T-helper 1 cell treated with Interleukin-12 subunit alpha and Interleukin-12 subunit beta and Interleukin-4 antibody, amounts not matched to agents 30 μg/mL and 1 μg/mL, for 36 hours (primary cell): ENCODE measurements at regions not wholly inside any gene's neighbourhood (a gene's known extent, or its start where the extent isn't known, plus 50 kb on each side); places are given as distances from the start of the nearest gene placed in this dataset.
"Not testable (repeated sequence)": the region's sequence is repeated elsewhere in the genome, so short reads cannot be mapped to it uniquely, and the experiment has no call there.

Source experiments
- H3K27ac Mint-ChIP-seq: one replicate; pipeline ENCODE4 v1.8.0; 2021; ENCODE audit warnings: mild to moderate bottlenecking, mixed read lengths
- H3K27me3 Mint-ChIP-seq: one replicate; pipeline ENCODE4 v1.8.0; 2021; ENCODE audit warnings: low read depth, mixed read lengths
- H3K36me3 Mint-ChIP-seq: one replicate; pipeline ENCODE4 v1.8.0; 2021; ENCODE audit warnings: low read depth, mixed read lengths
- H3K4me1 Mint-ChIP-seq: one replicate; pipeline ENCODE4 v1.8.0; 2021; ENCODE audit warnings: low read depth, mixed read lengths
- H3K4me3 Mint-ChIP-seq: one replicate; pipeline ENCODE4 v1.8.0; 2021; ENCODE audit warnings: mild to moderate bottlenecking, moderate library complexity, mixed read lengths
- H3K9me3 Mint-ChIP-seq: one replicate; pipeline ENCODE4 v1.8.0; 2021; ENCODE audit warnings: mixed read lengths

GRCh38 chr1:4122513-4123160, 222.6 kb upstream of the C1orf174 start:
- Mint-ChIP-seq H3K9me3 (no peaks in the 10 kb centered on the region), H3K4me1 (no peaks in the 10 kb centered on the region), H3K4me3 (no peak overlapping the region), H3K27ac (no peak overlapping the region), H3K27me3 (no peaks in the 10 kb centered on the region), H3K36me3 (no peaks in the 10 kb centered on the region)

GRCh38 chr1:4124631-4125145, 224.6 kb upstream of the C1orf174 start:
- H3K27me3 Mint-ChIP-seq = no peaks in the 10 kb centered on the region
- no peaks in the 10 kb centered on the region for H3K4me1 Mint-ChIP-seq
- H3K9me3 Mint-ChIP-seq = no peaks in the 10 kb centered on the region
- H3K27ac Mint-ChIP-seq = no peak overlapping the region
- no peak overlapping the region for H3K4me3 Mint-ChIP-seq
- no peaks in the 10 kb centered on the region for H3K36me3 Mint-ChIP-seq

- Mint-ChIP-seq H3K27ac (no peak overlapping the region), H3K9me3 (no peaks in the 10 kb centered on the region), H3K36me3 (no peaks in the 10 kb centered on the region), H3K4me3 (no peak overlapping the region), H3K4me1 (no peaks in the 10 kb centered on the region), H3K27me3 (no peaks in the 10 kb centered on the region)
These were observed 226.2 kb upstream of the C1orf174 start for GRCh38 chr1:4126251-4126650.

GRCh38 chr1:4126731-4127591, 226.9 kb upstream of the C1orf174 start:
- Mint-ChIP-seq H3K36me3 (no peaks in the 10 kb centered on the region), H3K27ac (no peak overlapping the region), H3K9me3 (no peaks in the 10 kb centered on the region), H3K4me1 (no peaks in the 10 kb centered on the region), H3K27me3 (no peaks in the 10 kb centered on the region), H3K4me3 (no peak overlapping the region)

- no peaks in the 10 kb centered on the region for H3K4me1 Mint-ChIP-seq
- no peaks in the 10 kb centered on the region for H3K9me3 Mint-ChIP-seq
- H3K27me3 Mint-ChIP-seq = no peaks in the 10 kb centered on the region
- no peak overlapping the region for H3K27ac Mint-ChIP-seq
- no peak overlapping the region for H3K4me3 Mint-ChIP-seq
- no peaks in the 10 kb centered on the region for H3K36me3 Mint-ChIP-seq
These were observed 227.6 kb upstream of the C1orf174 start for GRCh38 chr1:4127592-4128140.

GRCh38 chr1:4128616-4129015, 228.5 kb upstream of the C1orf174 start:
- Mint-ChIP-seq H3K36me3 (no peaks in the 10 kb centered on the region), H3K9me3 (no peaks in the 10 kb centered on the region), H3K27ac (no peak overlapping the region), H3K27me3 (no peaks in the 10 kb centered on the region), H3K4me1 (no peaks in the 10 kb centered on the region), H3K4me3 (no peak overlapping the region)

- Mint-ChIP-seq H3K36me3 (no peaks in the 10 kb centered on the region), H3K4me1 (no peaks in the 10 kb centered on the region), H3K27me3 (no peaks in the 10 kb centered on the region), H3K4me3 (no peak overlapping the region), H3K27ac (no peak overlapping the region), H3K9me3 (no peaks in the 10 kb centered on the region)
These were observed 229.6 kb upstream of the C1orf174 start for GRCh38 chr1:4129693-4130092.

GRCh38 chr1:4130096-4130495, 230.0 kb upstream of the C1orf174 start:
- no peaks in the 10 kb centered on the region for H3K4me1 Mint-ChIP-seq
- no peak overlapping the region for H3K4me3 Mint-ChIP-seq
- no peaks in the 10 kb centered on the region for H3K36me3 Mint-ChIP-seq
- H3K27me3 Mint-ChIP-seq = no peaks in the 10 kb centered on the region
- H3K27ac Mint-ChIP-seq = no peak overlapping the region
- no peaks in the 10 kb centered on the region for H3K9me3 Mint-ChIP-seq

GRCh38 chr1:4131734-4132133, 231.7 kb upstream of the C1orf174 start:
- Mint-ChIP-seq H3K4me1 (no peaks in the 10 kb centered on the region), H3K9me3 (peaks cover 14% of the 10 kb centered on the region)

GRCh38 chr1:4132352-4133296, 232.6 kb upstream of the C1orf174 start:
- Mint-ChIP-seq H3K36me3 (no peaks in the 10 kb centered on the region), H3K4me1 (no peaks in the 10 kb centered on the region), H3K27me3 (no peaks in the 10 kb centered on the region), H3K4me3 (no peak overlapping the region), H3K27ac (no peak overlapping the region), H3K9me3 (peaks cover 18% of the 10 kb centered on the region)

More at GRCh38 chr1:4131734-4132133, 231.7 kb upstream of the C1orf174 start:
- H3K27ac Mint-ChIP-seq = no peak overlapping the region
- H3K27me3 Mint-ChIP-seq = no peaks in the 10 kb centered on the region
- H3K4me3 Mint-ChIP-seq = no peak overlapping the region
- no peaks in the 10 kb centered on the region for H3K36me3 Mint-ChIP-seq

GRCh38 chr1:4133297-4133938, 233.3 kb upstream of the C1orf174 start:
- Mint-ChIP-seq H3K9me3 (peaks cover 18% of the 10 kb centered on the region), H3K27me3 (no peaks in the 10 kb centered on the region), H3K4me3 (no peak overlapping the region), H3K27ac (no peak overlapping the region), H3K4me1 (no peaks in the 10 kb centered on the region), H3K36me3 (no peaks in the 10 kb centered on the region)

GRCh38 chr1:4133939-4134321, 233.9 kb upstream of the C1orf174 start:
- Mint-ChIP-seq H3K4me1 (no peaks in the 10 kb centered on the region), H3K9me3 (peaks cover 18% of the 10 kb centered on the region), H3K36me3 (no peaks in the 10 kb centered on the region), H3K27ac (no peak overlapping the region), H3K4me3 (no peak overlapping the region), H3K27me3 (no peaks in the 10 kb centered on the region)

GRCh38 chr1:4135853-4136252, 235.8 kb upstream of the C1orf174 start:
- H3K4me3 Mint-ChIP-seq, H3K27me3 Mint-ChIP-seq, H3K27ac Mint-ChIP-seq, H3K4me1 Mint-ChIP-seq, H3K36me3 Mint-ChIP-seq: not testable (repeated sequence)
- H3K9me3 Mint-ChIP-seq = peaks cover 18% of the 10 kb centered on the region
